DOHH2 (cell line): ENCODE measurements at regions not wholly inside any gene's neighbourhood (a gene's known extent, or its start where the extent isn't known, plus 50 kb on each side); places are given as distances from the start of the nearest gene placed in this dataset.

Source experiments
- H3F3A ChIP-seq: fragments of 200-600 bp; sonication (generic), shearing (Covaris generic); 2 replicates; pipeline ENCODE4 v1.6.0; 2016; ENCODE audit warnings: antibody characterized with exemption, mild to moderate bottlenecking; ENCODE audit not compliant: control insufficient read depth, insufficient read depth
- H3K27ac ChIP-seq: fragments of 200-600 bp; sonication (generic); 2 replicates; pipeline ENCODE4 v1.5.1; 2014; ENCODE audit warnings: low read depth, mild to moderate bottlenecking, low read length, moderate library complexity
- H3K27me3 ChIP-seq: fragments of 200-600 bp; sonication (generic); 2 replicates; pipeline ENCODE4 v1.6.1; 2014; ENCODE audit warnings: mild to moderate bottlenecking, low read length, mixed read lengths; ENCODE audit not compliant: control insufficient read depth
- H3K36me3 ChIP-seq: fragments of 200-600 bp; sonication (generic); 2 replicates; pipeline ENCODE4 v1.6.1; 2014; ENCODE audit warnings: mild to moderate bottlenecking, low read length, moderate library complexity, mixed read lengths; ENCODE audit not compliant: control insufficient read depth
- H3K4me1 ChIP-seq: fragments of 200-600 bp; sonication (generic); 2 replicates; pipeline ENCODE4 v1.6.1; 2014; ENCODE audit warnings: mild to moderate bottlenecking, low read length, mixed read lengths; ENCODE audit not compliant: control insufficient read depth
- H3K4me2 ChIP-seq: fragments of 200-600 bp; sonication (generic); 2 replicates; pipeline ENCODE4 v1.6.0; 2014; ENCODE audit warnings: mild to moderate bottlenecking, low read length, moderate library complexity
- H3K4me3 ChIP-seq: fragments of 200-600 bp; sonication (generic); 2 replicates; pipeline ENCODE4 v1.5.1; 2014; ENCODE audit warnings: mild to moderate bottlenecking, low read length, mixed read lengths
- H3K79me2 ChIP-seq: fragments of 200-600 bp; sonication (generic); 2 replicates; pipeline ENCODE4 v1.6.1; 2014; ENCODE audit warnings: mild to moderate bottlenecking, low read length, mixed read lengths; ENCODE audit not compliant: control insufficient read depth
- H3K9me2 ChIP-seq: fragments of 200-600 bp; sonication (generic); replicated peaks from 2 replicates; pipeline ENCODE4 v1.6.1; 2014; ENCODE audit warnings: mild to moderate bottlenecking, low read length, mixed read lengths; ENCODE audit not compliant: control insufficient read depth
- H3K9me3 ChIP-seq: fragments of 200-600 bp; sonication (generic); 2 replicates; pipeline ENCODE4 v1.6.1; 2014; ENCODE audit warnings: antibody characterized with exemption, low read length, mixed read lengths; ENCODE audit not compliant: control insufficient read depth, insufficient read depth
- H4K20me1 ChIP-seq: fragments of 200-600 bp; sonication (generic); 2 replicates; pipeline ENCODE4 v1.6.0; 2014; ENCODE audit warnings: low read depth, mild to moderate bottlenecking, antibody characterized with exemption, low read length, moderate library complexity; ENCODE audit not compliant: control insufficient read depth, insufficient read depth
- EZH2phosphoT487 ChIP-seq: fragments of 200-600 bp; sonication (generic); IDR thresholded peaks from 2 replicates; pipeline ENCODE4 v1.6.1; 2017; ENCODE audit warnings: borderline replicate concordance, mild to moderate bottlenecking, antibody characterized with exemption, low read length, moderate library complexity, mixed read lengths
- TF ChIP-seq, protein P1 (sequence below): fragments of 200-600 bp; sonication (generic); IDR thresholded peaks from one replicate; pipeline ENCODE4 v1.5.1; 2014; ENCODE audit warnings: antibody characterized with exemption, mild to moderate bottlenecking, low read depth, low read length; ENCODE audit not compliant: poor library complexity, severe bottlenecking

DNA sequence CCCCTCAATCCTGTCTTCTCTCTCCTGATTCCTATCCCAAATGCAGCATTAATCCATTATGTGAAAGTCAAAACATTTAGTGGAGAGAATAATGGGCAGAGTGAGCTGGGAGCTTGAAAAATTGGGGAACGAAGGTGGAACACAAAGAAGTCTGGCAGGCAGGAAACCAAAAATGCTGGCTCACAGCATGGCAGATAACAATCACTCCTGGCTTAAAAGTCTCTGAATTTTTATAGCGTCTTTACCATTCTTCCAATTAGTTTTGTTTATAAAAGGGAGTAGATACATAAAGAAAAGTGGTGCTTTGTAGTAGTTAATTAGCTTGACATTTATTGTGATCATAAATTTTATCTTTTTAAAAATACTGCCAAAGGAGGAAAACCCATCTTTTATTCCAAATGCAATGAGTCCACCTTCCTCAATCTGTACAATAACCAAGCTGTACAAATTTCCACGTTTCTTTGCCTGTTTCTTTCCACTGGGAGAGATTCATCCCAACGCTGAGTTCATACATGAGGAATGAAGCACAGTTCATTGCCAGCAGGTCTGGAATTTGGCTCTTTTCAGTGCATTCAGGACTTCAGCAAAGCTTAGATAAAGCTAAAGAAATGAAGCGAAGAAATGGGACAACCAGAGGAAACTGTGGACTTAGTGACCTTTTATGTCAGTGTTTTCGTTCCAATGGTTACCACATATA lies 174.7 kb downstream of the HMHB1 start:
- no peak for TF ChIP-seq EZH2phosphoT487
- TF ChIP-seq, protein P1, sequence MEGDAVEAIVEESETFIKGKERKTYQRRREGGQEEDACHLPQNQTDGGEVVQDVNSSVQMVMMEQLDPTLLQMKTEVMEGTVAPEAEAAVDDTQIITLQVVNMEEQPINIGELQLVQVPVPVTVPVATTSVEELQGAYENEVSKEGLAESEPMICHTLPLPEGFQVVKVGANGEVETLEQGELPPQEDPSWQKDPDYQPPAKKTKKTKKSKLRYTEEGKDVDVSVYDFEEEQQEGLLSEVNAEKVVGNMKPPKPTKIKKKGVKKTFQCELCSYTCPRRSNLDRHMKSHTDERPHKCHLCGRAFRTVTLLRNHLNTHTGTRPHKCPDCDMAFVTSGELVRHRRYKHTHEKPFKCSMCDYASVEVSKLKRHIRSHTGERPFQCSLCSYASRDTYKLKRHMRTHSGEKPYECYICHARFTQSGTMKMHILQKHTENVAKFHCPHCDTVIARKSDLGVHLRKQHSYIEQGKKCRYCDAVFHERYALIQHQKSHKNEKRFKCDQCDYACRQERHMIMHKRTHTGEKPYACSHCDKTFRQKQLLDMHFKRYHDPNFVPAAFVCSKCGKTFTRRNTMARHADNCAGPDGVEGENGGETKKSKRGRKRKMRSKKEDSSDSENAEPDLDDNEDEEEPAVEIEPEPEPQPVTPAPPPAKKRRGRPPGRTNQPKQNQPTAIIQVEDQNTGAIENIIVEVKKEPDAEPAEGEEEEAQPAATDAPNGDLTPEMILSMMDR: no peak
- Histone ChIP-seq H3K9me2 (no peaks in the 10 kb centered on the region), H3K27me3 (no peaks in the 10 kb centered on the region), H3K9me3 (no peaks in the 10 kb centered on the region), H3K36me3 (no peaks in the 10 kb centered on the region), H3K4me1 (peaks cover 20% of the 10 kb centered on the region), H4K20me1 (no peaks in the 10 kb centered on the region), H3K79me2 (no peaks in the 10 kb centered on the region), H3K27ac (no peak overlapping the region), H3K4me2 (no peak overlapping the region), H3K4me3 (no peak overlapping the region), H3F3A (no peaks in the 10 kb centered on the region)

DNA sequence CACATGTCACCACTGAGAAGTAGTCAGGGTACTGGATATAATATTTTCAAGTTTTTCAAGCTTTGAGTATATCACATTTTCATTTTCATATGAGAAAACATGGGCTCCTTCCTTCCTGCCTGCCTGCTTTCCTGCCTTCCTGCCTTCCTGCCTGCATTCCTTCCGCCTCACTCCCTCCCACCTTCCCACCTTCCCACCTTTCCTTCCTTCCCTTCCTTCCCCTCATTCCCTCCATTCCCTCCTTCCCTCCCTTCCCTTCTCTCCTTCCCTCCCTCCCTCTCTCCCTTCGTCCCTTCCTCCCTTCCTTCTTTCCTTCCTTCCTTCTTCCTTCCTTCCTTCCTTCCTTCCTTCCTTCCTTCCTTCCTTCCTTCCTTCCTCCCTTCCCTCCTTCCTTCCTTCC lies 175.3 kb downstream of the HMHB1 start:
- peak overlapping the region; percentile 41; the same call in 1 of the 2 replicates for H3K4me2 ChIP-seq

DNA sequence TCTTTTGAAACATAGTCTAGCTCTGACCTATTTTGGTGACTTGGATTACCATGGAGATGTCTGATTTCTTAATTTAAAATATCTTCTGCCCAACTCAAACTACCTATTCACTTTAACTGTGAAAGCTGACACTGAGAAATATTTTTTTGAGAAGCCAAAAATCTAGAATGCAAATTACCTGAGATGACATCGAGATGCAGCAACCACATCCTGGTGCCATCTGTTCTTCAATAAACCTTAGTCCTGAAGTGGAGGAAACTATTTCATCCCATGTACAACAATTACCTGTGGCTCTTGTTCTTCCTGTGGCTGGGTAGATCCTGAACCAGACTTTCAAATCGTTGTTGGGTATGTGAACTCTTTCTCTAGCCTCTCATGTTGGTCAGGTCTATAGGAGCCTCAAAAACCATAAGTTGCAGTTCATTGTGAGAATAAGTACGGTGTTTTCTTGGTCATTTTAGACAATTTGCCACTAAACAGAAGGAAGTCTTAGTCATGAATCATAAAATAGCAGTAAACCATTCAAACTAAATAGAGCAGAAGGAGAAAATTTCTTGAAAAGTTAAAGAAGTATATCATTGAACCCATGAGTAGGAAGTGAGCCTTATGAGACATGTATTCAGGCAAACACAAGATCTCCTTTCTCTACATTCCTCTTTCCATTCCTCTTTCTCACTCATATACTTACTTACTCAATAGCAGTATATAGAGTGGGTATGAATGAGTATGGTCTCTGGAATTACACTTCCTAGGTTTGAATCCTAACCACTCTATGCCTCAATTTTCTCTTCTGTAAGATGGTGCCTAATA lies 176.0 kb downstream of the HMHB1 start:
- H3K4me1 ChIP-seq: peaks cover 20% of the 10 kb centered on the region
- H3K79me2 ChIP-seq: no peaks in the 10 kb centered on the region
- no peaks in the 10 kb centered on the region for H3K27me3 ChIP-seq
- no peaks in the 10 kb centered on the region for H3K36me3 ChIP-seq
- H4K20me1 ChIP-seq: no peaks in the 10 kb centered on the region
- no peak for TF ChIP-seq EZH2phosphoT487
- TF ChIP-seq, protein P1: no peak
- no peaks in the 10 kb centered on the region for H3F3A ChIP-seq
- H3K27ac ChIP-seq: 0 out of 2 replicates have a peak overlapping the region, but pooled peaks have one; percentile 4
- no peaks in the 10 kb centered on the region for H3K9me3 ChIP-seq
- H3K4me3 ChIP-seq: no peak overlapping the region
- no peaks in the 10 kb centered on the region for H3K9me2 ChIP-seq
- H3K4me2 ChIP-seq: peak overlapping the region; percentile 41

More for the DNA sequence above, 175.3 kb downstream of the HMHB1 start:
- Histone ChIP-seq H3K27ac (0 out of 2 replicates have a peak overlapping the region, but pooled peaks have one; percentile 4), H3K4me1 (peaks cover 20% of the 10 kb centered on the region), H3K36me3 (no peaks in the 10 kb centered on the region), H3F3A (no peaks in the 10 kb centered on the region), H4K20me1 (no peaks in the 10 kb centered on the region), H3K9me3 (no peaks in the 10 kb centered on the region), H3K79me2 (no peaks in the 10 kb centered on the region), H3K27me3 (no peaks in the 10 kb centered on the region), H3K4me3 (no peak overlapping the region), H3K9me2 (no peaks in the 10 kb centered on the region)
- no peak for TF ChIP-seq EZH2phosphoT487
- TF ChIP-seq, protein P1: no peak
